K562 (cell line): ENCODE measurements at regions not wholly inside any gene's neighbourhood (a gene's known extent, or its start where the extent isn't known, plus 50 kb on each side); places are given as distances from the start of the nearest gene placed in this dataset.

Experiments
- ATAC-seq: fragments of 200-7000 bp; cut with Tn5 transposase; 3 replicates; pipeline ENCODE4 v1.9.1; 2020; ENCODE audit warnings: moderate library complexity
- BruUV-seq: library from RNA; stranded (reverse); fragments of 400-500 nt; replicated peaks from 2 replicates; lab custom pipeline; 2021; lab: Mats Ljungman, UMichigan
- CTCF ChIA-PET: fragments of 300-600 bp; formaldehyde crosslinking; extraction: SDS; loops from one replicate; lab custom pipeline; 2021; ENCODE audit warnings: low intra/inter-chr PET ratio; lab: Yijun Ruan, JAX
- POLR2A ChIA-PET: fragments of 300-600, 350-650 bp; sonication (Branson Sonifier 250); formaldehyde crosslinking; extraction: SDS; loops from one replicate; lab custom pipeline; 2021; ENCODE audit warnings: antibody characterized with exemption, inconsistent platforms; lab: Yijun Ruan, JAX
- DNase-seq, 4 experiments: peaks; one replicate each; pipeline versions ENCODE4 v3.0.0 to v3.0.0-alpha.2; 2011 to 2018; ENCODE audit warnings: low spot score in 3 of 4, mixed read lengths in 3 of 4; ENCODE audit errors: extremely low read depth in 1 of 4
- FAIRE-seq: peaks from 2 replicates; lab custom pipeline; 2011; peaks lifted over from hg19 to GRCh38; lab: Jason Lieb, UNC
- H2AFZ ChIP-seq: 2 replicates; pipeline ENCODE4 v1.6.0; 2011; ENCODE audit warnings: low read depth, low read length, control low read depth, inconsistent platforms
- H3K27ac ChIP-seq: fragments of 200-600 bp; 3 replicates; pipeline ENCODE4 v1.8.0; 2011; ENCODE audit warnings: low read depth, mild to moderate bottlenecking, control low read depth, inconsistent platforms, low read length, moderate library complexity, mixed read lengths; ENCODE audit errors: extremely low read depth
- H3K27me3 ChIP-seq, 2 experiments: fragments of 300-600 bp in 1 of 2; 2 replicates in 1 of 2; 3 replicates in 1 of 2; pipeline versions ENCODE4 v1.6.0 to v1.8.0; 2011; ENCODE audit warnings: inconsistent platforms in 2 of 2, low read length in 2 of 2, mild to moderate bottlenecking in 1 of 2, mixed read lengths in 1 of 2, moderate library complexity in 1 of 2; ENCODE audit not compliant: control insufficient read depth in 2 of 2, insufficient read depth in 2 of 2
- H3K36me3 ChIP-seq: fragments of 300-600 bp; 3 replicates; pipeline ENCODE4 v1.8.0; 2011; ENCODE audit warnings: mild to moderate bottlenecking, low read length, inconsistent platforms; ENCODE audit not compliant: control insufficient read depth, insufficient read depth
- H3K4me1 ChIP-seq, 2 experiments: fragments of 200-600 bp in 1 of 2; replicated peaks in 1 of 2; 2 replicates in 1 of 2; 3 replicates in 1 of 2; pipeline versions ENCODE4 v1.5.1 to v1.8.0; 2011; ENCODE audit warnings: inconsistent platforms in 2 of 2, low read length in 2 of 2, mild to moderate bottlenecking in 1 of 2, mixed read lengths in 1 of 2, moderate library complexity in 1 of 2; ENCODE audit not compliant: control insufficient read depth in 2 of 2, insufficient read depth in 2 of 2
- H3K4me2 ChIP-seq: 2 replicates; pipeline ENCODE4 v1.6.1; 2011; ENCODE audit warnings: low read length, control low read depth, inconsistent platforms, mixed read lengths; ENCODE audit not compliant: insufficient read depth
- H3K4me3 ChIP-seq: fragments of 200-600 bp; sonication (generic), shearing (Covaris generic); 2 replicates; pipeline ENCODE4 v1.5.1; 2016; ENCODE audit warnings: control low read depth, inconsistent platforms
- H3K79me2 ChIP-seq: fragments of 200-600 bp; 3 replicates; pipeline ENCODE4 v1.8.0; 2011; ENCODE audit warnings: low read length, inconsistent platforms; ENCODE audit not compliant: control insufficient read depth, insufficient read depth
- H3K9ac ChIP-seq, 2 experiments: 2 replicates each; pipeline versions ENCODE4 v1.6.0 to v1.6.1; 2011; ENCODE audit warnings: low read depth in 2 of 2, low read length in 2 of 2, control low read depth in 1 of 2, inconsistent platforms in 1 of 2, mild to moderate bottlenecking in 1 of 2, mixed read lengths in 1 of 2; ENCODE audit not compliant: insufficient read depth in 1 of 2
- H3K9me1 ChIP-seq: one replicate; pipeline ENCODE4 v1.6.0; 2011; ENCODE audit warnings: inconsistent platforms, mild to moderate bottlenecking, low read length, moderate library complexity; ENCODE audit not compliant: control insufficient read depth, insufficient read depth
- H3K9me3 ChIP-seq: replicated peaks from 2 replicates; pipeline ENCODE4 v1.5.1; 2011; ENCODE audit warnings: low read depth, low read length, inconsistent platforms; ENCODE audit not compliant: control insufficient read depth, insufficient read depth
- H4K20me1 ChIP-seq: replicated peaks from 2 replicates; pipeline ENCODE4 v1.6.1; 2011; ENCODE audit warnings: low read length, inconsistent platforms, mixed read lengths; ENCODE audit not compliant: control insufficient read depth, insufficient read depth
- BRF1 ChIP-seq: IDR thresholded peaks from 3 replicates; pipeline ENCODE4 v1.6.1; 2011; ENCODE audit warnings: borderline replicate concordance, mild to moderate bottlenecking; ENCODE audit not compliant: insufficient read length; ENCODE audit errors: extremely low read depth
- DACH1 ChIP-seq: fragments of 450-650 bp; IDR thresholded peaks from 2 replicates; pipeline ENCODE4 v1.6.1; 2018; ENCODE audit not compliant: partially characterized antibody
- LEF1 ChIP-seq: fragments of 450-650 bp; IDR thresholded peaks from 2 replicates; pipeline ENCODE4 v1.6.1; 2016; ENCODE audit warnings: mild to moderate bottlenecking
- RFX1 ChIP-seq: fragments of 450-650 bp; IDR thresholded peaks from 2 replicates; pipeline ENCODE4 v1.6.1; 2016; ENCODE audit warnings: mild to moderate bottlenecking, moderate library complexity
- TEAD2 ChIP-seq: fragments of 450-650 bp; IDR thresholded peaks from 2 replicates; pipeline ENCODE4 v1.6.1; 2016; ENCODE audit warnings: missing genetic modification characterization, control low read depth, missing compliant biosample characterization
- ZNF347 ChIP-seq: fragments of 450-650 bp; formaldehyde crosslinking; IDR thresholded peaks from 2 replicates; pipeline ENCODE4 v1.4.0; 2020; ENCODE audit warnings: low read depth, mild to moderate bottlenecking, moderate library complexity
- WGBS: fragments of 100-300 bp; shearing (Covaris generic); methylation state at CpG from one replicate; pipeline ENCODE4 v1.1.6; 2016; ENCODE audit warnings: low coverage, mixed read lengths; ENCODE audit not compliant: insufficient coverage; ENCODE audit errors: missing lambda C conversion rate; 5-methylcytosine and 5-hydroxymethylcytosine counted together
- in situ Hi-C: fragments of 300-500 bp; cut with MboI; formaldehyde crosslinking; loops from 4 replicates; pipeline ENCODE4 v1.15.0; 2018; ENCODE audit warnings: inconsistent platforms, mixed read lengths
- intact Hi-C: fragments of 100-400 bp; cut with micrococcal nuclease; formaldehyde crosslinking; loops from 2 replicates; pipeline ENCODE4 v1.14.2; 2022
- TF ChIP-seq, protein P1 (sequence below): sonication (generic); formaldehyde crosslinking; IDR thresholded peaks from 2 replicates; pipeline ENCODE4 v1.8.0; 2022; ENCODE audit warnings: missing genetic modification reagents, mild to moderate bottlenecking, borderline replicate concordance
- TF ChIP-seq, protein P2 (sequence below), 2 experiments: fragments of 450-650 bp in 1 of 2; IDR thresholded peaks; 2 replicates each; pipeline ENCODE4 v1.6.1; 2011 to 2017; ENCODE audit warnings: low read depth in 2 of 2, antibody characterized with exemption in 1 of 2, borderline replicate concordance in 1 of 2, low read length in 1 of 2, mild to moderate bottlenecking in 1 of 2, mixed read lengths in 1 of 2; ENCODE audit not compliant: control insufficient read depth in 1 of 2

DNA sequence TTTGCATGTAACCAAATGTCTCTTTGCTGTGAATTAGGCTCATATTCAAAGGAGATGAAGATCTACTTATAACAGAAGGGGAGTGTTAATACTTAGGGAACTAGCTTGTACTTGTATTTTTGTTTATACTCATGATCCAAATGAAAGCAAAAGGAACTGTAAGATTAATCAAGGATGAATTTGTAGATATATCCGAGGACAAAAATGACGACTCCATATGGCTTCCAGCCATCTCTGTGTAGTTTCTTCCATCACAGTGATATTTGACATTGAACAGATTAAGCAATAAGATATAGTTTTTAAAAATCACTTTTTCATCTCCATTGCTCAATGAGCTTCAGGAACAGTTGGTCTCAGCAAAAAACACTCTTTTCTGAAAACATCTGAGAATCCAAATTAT, 257.4 kb upstream of the CAMK1G start (continued):
- TF ChIP-seq, protein P1, sequence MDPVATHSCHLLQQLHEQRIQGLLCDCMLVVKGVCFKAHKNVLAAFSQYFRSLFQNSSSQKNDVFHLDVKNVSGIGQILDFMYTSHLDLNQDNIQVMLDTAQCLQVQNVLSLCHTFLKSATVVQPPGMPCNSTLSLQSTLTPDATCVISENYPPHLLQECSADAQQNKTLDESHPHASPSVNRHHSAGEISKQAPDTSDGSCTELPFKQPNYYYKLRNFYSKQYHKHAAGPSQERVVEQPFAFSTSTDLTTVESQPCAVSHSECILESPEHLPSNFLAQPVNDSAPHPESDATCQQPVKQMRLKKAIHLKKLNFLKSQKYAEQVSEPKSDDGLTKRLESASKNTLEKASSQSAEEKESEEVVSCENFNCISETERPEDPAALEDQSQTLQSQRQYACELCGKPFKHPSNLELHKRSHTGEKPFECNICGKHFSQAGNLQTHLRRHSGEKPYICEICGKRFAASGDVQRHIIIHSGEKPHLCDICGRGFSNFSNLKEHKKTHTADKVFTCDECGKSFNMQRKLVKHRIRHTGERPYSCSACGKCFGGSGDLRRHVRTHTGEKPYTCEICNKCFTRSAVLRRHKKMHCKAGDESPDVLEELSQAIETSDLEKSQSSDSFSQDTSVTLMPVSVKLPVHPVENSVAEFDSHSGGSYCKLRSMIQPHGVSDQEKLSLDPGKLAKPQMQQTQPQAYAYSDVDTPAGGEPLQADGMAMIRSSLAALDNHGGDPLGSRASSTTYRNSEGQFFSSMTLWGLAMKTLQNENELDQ (CRISPR knock-in tag): no peak
- TF ChIP-seq, protein P2, sequence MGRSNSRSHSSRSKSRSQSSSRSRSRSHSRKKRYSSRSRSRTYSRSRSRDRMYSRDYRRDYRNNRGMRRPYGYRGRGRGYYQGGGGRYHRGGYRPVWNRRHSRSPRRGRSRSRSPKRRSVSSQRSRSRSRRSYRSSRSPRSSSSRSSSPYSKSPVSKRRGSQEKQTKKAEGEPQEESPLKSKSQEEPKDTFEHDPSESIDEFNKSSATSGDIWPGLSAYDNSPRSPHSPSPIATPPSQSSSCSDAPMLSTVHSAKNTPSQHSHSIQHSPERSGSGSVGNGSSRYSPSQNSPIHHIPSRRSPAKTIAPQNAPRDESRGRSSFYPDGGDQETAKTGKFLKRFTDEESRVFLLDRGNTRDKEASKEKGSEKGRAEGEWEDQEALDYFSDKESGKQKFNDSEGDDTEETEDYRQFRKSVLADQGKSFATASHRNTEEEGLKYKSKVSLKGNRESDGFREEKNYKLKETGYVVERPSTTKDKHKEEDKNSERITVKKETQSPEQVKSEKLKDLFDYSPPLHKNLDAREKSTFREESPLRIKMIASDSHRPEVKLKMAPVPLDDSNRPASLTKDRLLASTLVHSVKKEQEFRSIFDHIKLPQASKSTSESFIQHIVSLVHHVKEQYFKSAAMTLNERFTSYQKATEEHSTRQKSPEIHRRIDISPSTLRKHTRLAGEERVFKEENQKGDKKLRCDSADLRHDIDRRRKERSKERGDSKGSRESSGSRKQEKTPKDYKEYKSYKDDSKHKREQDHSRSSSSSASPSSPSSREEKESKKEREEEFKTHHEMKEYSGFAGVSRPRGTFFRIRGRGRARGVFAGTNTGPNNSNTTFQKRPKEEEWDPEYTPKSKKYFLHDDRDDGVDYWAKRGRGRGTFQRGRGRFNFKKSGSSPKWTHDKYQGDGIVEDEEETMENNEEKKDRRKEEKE (IDR thresholded peaks at IDR 0.05; ENCODE audit: borderline replicate concordance in 1 of 2, control insufficient read depth in 1 of 2, low read depth in 2 of 2, low read length in 1 of 2): no peak

DNA sequence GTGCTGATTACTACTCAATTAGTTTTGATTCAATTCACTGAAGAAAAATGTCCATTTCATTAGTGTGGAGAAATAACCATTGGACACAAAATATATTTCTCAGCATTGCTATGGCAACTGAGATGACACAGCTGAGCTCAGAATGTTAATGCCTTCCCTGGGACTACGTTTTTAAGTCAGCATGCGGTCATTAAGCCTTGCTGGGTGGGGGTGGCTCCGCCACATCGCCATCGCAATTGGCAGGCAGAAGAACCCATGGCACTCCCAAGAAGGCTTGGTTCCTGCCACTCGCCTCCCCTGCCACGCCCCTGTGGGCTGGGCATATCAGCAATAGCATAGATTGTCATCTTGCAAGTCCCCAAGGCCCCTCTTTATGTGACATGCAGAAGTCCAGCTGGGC, 256.7 kb upstream of the CAMK1G start:
- POLR2A ChIA-PET: no interaction called here
- Histone ChIP-seq H3K4me3 (no peak overlapping the region), H3K9me3 (no peaks in the 10 kb centered on the region), H3K79me2 (no peaks in the 10 kb centered on the region), H3K4me2 (no peak overlapping the region), H2AFZ (no peak overlapping the region), H3K9me1 (no peaks in the 10 kb centered on the region), H4K20me1 (no peaks in the 10 kb centered on the region), H3K27me3 (peaks cover 0 to 5% of the 10 kb centered on the region in 2 experiments; a peak in 1 of 5 replicates), H3K4me1 (no peaks in the 10 kb centered on the region), H3K9ac (no peak overlapping the region), H3K36me3 (no peaks in the 10 kb centered on the region), H3K27ac (no peak overlapping the region)
- TF ChIP-seq LEF1 (no peak), DACH1 (no peak), ZNF347 (CRISPR knock-in tag) (no peak), RFX1 (peak; percentile 41; the same call in 1 of the 2 replicates), TEAD2 (no peak), BRF1 (no peak)
- in situ Hi-C loops (no loop called here), intact Hi-C loops (no loop called here)
- ATAC-seq (no peak), DNase-seq (no peak), FAIRE-seq (no peak)
- CTCF ChIA-PET: no interaction called here
- no TSS peak for BruUV-seq
- 2% methylated on average over 7 of the region's 7 CpGs for WGBS
